Psoas muscle (tissue), 7 donors: ENCODE measurements at regions not wholly inside any gene's neighbourhood (a gene's known extent, or its start where the extent isn't known, plus 50 kb on each side); places are given as distances from the start of the nearest gene placed in this dataset.

ENCODE experiments used
- ATAC-seq, 4 donors: fragments of 200-7000 bp; cut with Tn5 transposase; one replicate each; pipeline ENCODE4 v1.9.1; 2020; ENCODE audit warnings: moderate library complexity in 3 of 4, mild to moderate bottlenecking in 2 of 4
- DNase-seq, 2 donors: peaks; one replicate each; pipeline ENCODE4 v3.0.0-alpha.2; 2020
- H3K27ac ChIP-seq: fragments of 200-600 bp; one replicate; pipeline ENCODE4 v1.8.0; 2022
- H3K27me3 ChIP-seq, 3 donors: fragments of 200-600 bp in 1 of 3; one replicate each; pipeline versions ENCODE4 v1.6.1 to v1.8.0; 2013 to 2022; ENCODE audit warnings: low read length in 2 of 3, mild to moderate bottlenecking in 2 of 3, moderate library complexity in 1 of 3; ENCODE audit not compliant: insufficient read depth in 3 of 3
- H3K36me3 ChIP-seq, 2 donors: fragments of 200-600 bp in 1 of 2; one replicate each; pipeline versions ENCODE4 v1.6.1 to v1.8.0; 2013 to 2022; ENCODE audit warnings: low read depth in 1 of 2, mild to moderate bottlenecking in 1 of 2, moderate library complexity in 1 of 2; ENCODE audit not compliant: insufficient read depth in 1 of 2
- H3K4me1 ChIP-seq: fragments of 200-600 bp; one replicate; pipeline ENCODE4 v1.8.0; 2022
- H3K4me3 ChIP-seq: fragments of 200-600 bp; one replicate; pipeline ENCODE4 v1.8.0; 2022; ENCODE audit warnings: mild to moderate bottlenecking
- H3K9me3 ChIP-seq: fragments of 200-600 bp; one replicate; pipeline ENCODE4 v1.8.0; 2022
- CTCF ChIP-seq: fragments of 200-600 bp; IDR thresholded peaks from one replicate; pipeline ENCODE4 v1.8.0; 2022; ENCODE audit warnings: antibody characterized with exemption
- WGBS, 3 donors: extraction: QIAGEN DNeasy Blood & Tissue Kit; methylation state at CpG; one replicate each; pipeline versions ENCODE4 v1.1.6 to v1.1.7; 2013; 5-methylcytosine and 5-hydroxymethylcytosine counted together
- intact Hi-C, 2 donors: fragments of 100-400 bp; cut with DNase I; formaldehyde crosslinking; loops; one replicate each; pipeline versions ENCODE4 v1.11.0 to v1.14.2; 2022
- donor health status: healthy with polysubstance abuse.
- donor health status: DM: no; HTN: no; CAD: no; lungs with moderate emphysema.
- donor health status: Bipolar disorder and iron deficiency.
- donor health status: healthy.
- donor health status: DM: yes; HTN: yes; CAD: no.
- donor health status: DM: no; HTN: no; CAD: no.
- donor health status: DM: yes; HTN: yes; CAD: no.

DNA sequence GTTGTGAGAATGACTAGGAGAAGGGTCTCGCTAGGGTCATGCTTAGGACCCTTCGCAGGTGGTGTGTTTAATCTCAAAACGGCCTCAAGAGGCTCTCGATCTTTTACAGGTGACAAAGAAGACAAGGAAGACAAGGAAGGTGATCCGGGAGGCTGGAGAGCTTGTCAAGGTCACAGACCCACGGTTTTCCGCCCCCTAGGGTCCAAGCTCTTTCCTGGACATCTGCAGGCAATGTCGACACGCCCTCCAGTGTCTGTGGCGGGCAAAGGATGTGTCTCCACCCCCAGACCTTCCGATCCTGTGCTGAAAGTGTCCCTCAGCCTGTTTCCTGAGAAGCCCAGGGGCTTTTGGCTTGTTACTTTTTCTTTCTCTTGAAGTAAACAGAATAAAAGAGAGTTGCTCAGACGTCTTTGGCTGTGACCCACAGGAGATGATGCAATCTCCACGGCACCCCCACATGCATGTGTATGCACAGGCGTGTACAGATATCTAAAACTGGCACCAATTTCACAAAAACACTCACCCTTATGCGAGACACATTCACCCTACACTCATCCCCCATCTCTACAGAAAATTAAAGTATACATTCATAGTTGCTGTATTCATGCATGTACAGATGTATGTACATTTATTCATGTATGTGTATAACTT lies 108.8 kb downstream of the KLF13 start:
- peak; percentile 73 for TF ChIP-seq CTCF
- Histone ChIP-seq H3K27ac (peak overlapping the region; percentile 55), H3K4me1 (peaks cover 1% of the 10 kb centered on the region)

DNA sequence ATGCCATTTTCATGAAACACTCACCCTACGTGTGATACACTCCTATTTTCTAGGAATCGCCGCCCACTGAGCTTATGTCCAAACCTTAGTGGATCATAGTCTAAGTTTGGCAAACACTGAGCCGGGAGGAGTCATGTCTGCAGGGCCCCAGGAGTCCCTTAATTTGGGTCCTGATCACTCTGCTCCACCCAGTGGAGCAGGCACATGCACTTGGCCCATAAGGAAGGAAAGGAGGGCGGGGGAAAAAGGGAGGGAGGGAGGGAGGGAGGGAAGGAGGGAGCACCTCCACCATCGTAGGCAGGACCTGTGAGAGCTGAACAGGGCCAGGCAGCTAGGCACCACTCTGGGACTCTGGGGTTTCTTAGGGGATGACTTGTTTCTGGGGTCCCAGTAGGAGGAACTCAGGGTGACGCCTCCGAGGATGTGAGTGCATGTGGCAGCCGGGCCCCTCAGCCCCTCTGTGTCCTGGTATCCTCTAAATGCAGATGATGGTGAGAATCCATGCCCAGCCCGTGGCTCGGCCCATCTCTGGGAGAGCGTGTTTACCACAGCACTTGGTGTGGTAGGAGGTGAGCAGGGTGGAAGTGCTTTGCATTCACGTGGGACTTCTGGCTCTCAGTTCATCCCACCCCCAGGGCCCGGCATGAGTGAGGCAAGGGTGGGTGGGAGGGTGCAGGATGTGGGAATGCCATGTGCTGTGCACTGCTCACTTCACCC lies 109.4 kb downstream of the KLF13 start:
- no peaks in the 10 kb centered on the region for H3K9me3 ChIP-seq
- intact Hi-C loops, result loop anchor here (1.0 to 5.0 kb wide), 7 partner anchors 31 to 234 kb away; no protein-coding TSS in a partner anchor
- ATAC-seq (peak in 3 of 4 donors; percentile 33 to 53 (median 39)), DNase-seq (peak in 1 of 2 donors; percentile 66)
- H3K36me3 ChIP-seq, result no peaks in the 10 kb centered on the region
- no peak overlapping the region for H3K4me3 ChIP-seq
- peaks cover 5% of the 10 kb centered on the region for H3K4me1 ChIP-seq
- no peak for TF ChIP-seq CTCF
- no peaks in the 10 kb centered on the region for H3K27me3 ChIP-seq
- H3K27ac ChIP-seq, result no peak overlapping the region
- WGBS, 3 donors, result 57 to 65% (median 62%) methylated on average over 14 of the region's 14 CpGs

More for the DNA sequence above, 108.8 kb downstream of the KLF13 start:
- no peaks in the 10 kb centered on the region for H3K36me3 ChIP-seq
- WGBS, 3 donors, result 16 to 22% (median 18%) methylated on average over 15 of the region's 15 CpGs
- DNase-seq (peak; percentile 59 to 91), ATAC-seq (peak; percentile 78 to 93 (median 86))
- intact Hi-C loops, result loop anchor here (1.0 to 5.0 kb wide), 7 partner anchors 31 to 233 kb away; no protein-coding TSS in a partner anchor
- no peaks in the 10 kb centered on the region for H3K27me3 ChIP-seq
- H3K4me3 ChIP-seq, result peak overlapping the region; percentile 44
- H3K9me3 ChIP-seq, result no peaks in the 10 kb centered on the region

GRCh38 chr15:31437686-31438085 lies 111.1 kb downstream of the KLF13 start:
- intact Hi-C loops, result loop anchor here (2.0 to 5.0 kb wide), 6 partner anchors 50 to 235 kb away; no protein-coding TSS in a partner anchor
- Histone ChIP-seq H3K36me3 (no peaks in the 10 kb centered on the region), H3K9me3 (no peaks in the 10 kb centered on the region), H3K4me3 (no peak overlapping the region), H3K27me3 (no peaks in the 10 kb centered on the region), H3K27ac (no peak overlapping the region), H3K4me1 (peaks cover 13% of the 10 kb centered on the region)
- WGBS, 3 donors, result 86 to 94% (median 90%) methylated on average over 6 of the region's 6 CpGs
- no peak for TF ChIP-seq CTCF
- no peak for DNase-seq
- ATAC-seq, result no peak

DNA sequence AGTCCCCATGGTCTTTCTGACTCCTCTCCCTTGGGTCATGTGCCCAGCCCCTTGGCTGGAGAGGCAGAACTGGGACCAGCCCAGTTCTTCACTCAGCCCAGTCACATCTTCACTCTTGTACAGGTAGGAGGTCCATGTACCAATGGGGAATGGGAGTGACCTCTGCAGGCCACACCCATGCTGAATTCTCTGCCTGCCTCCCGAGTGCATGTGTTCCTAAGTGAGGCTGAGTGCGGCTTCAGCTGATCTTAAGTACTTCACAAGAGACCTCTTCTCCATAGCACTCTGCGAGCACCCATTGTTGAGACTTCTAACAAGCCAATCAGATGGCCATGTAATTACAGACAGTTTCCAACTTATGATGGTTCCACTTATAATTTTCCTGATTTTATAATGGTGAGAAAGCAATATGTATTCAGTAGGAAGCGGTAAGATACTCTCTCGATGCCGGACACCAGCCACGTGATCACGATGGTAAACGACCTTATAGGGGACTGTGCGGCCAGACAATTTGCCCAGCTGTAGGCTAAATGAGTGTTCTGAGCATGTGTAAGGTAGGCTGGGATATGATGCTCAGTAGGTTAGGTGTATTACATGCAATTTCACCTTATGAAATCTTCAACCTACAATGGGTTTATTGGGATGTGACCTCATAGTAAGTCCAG lies 112.1 kb downstream of the KLF13 start:
- Histone ChIP-seq H3K27me3 (no peaks in the 10 kb centered on the region), H3K4me1 (peaks cover 19% of the 10 kb centered on the region), H3K9me3 (no peaks in the 10 kb centered on the region), H3K36me3 (no peaks in the 10 kb centered on the region), H3K4me3 (no peak overlapping the region), H3K27ac (no peak overlapping the region)
- DNase-seq (no peak), ATAC-seq (no peak)
- TF ChIP-seq CTCF, result no peak
- WGBS, 3 donors, result 93 to 95% (median 94%) methylated on average over 10 of the region's 10 CpGs
- intact Hi-C loops, result loop anchor here (2.0 to 5.0 kb wide), 6 partner anchors 49 to 236 kb away; no protein-coding TSS in a partner anchor
